Fibroblast of peridontal ligament (primary cell): ENCODE measurements at regions not wholly inside any gene's neighbourhood (a gene's known extent, or its start where the extent isn't known, plus 50 kb on each side); places are given as distances from the start of the nearest gene placed in this dataset.

Source experiments
- DNase-seq: peaks from one replicate; pipeline ENCODE4 v3.0.0-alpha.2; 2010; ENCODE audit errors: extremely low read depth

DNA sequence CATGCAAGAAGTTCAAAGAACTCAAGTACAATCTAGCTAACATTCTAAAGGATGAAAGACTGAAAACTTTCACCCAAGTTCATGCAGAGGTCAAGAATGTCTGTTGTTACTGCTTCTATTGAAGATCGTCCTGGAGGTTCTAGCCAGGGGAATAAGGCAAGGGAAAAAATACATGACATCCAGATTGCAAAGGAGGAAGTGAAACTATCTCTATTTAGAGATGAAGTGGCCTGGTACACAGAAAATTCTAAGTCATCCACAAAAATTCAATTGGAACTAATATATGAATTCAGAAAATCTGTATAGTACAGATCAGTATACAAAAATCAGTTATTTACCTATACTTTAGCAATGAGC is 693.0 kb downstream of the NR2F2 start:
- no peak for DNase-seq

DNA sequence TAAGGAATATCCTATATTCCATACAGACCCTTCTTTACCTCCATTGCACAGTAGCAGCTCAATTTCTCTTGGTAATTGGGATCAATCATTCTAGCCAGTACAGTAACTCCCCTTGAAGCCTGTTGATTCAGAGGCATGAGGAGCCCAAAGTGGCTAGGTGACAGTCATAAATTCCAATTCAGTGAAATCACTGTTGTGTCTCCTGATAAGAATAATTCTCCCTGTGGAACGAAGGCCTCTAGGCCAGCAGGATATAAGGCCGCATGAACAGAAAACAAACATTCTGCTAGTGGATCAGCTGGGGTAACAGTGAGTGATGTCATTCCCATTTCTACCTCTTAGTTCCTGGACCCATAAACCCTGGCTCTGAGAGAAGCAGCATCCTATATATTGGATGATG is 696.3 kb downstream of the NR2F2 start:
- no peak for DNase-seq

DNA sequence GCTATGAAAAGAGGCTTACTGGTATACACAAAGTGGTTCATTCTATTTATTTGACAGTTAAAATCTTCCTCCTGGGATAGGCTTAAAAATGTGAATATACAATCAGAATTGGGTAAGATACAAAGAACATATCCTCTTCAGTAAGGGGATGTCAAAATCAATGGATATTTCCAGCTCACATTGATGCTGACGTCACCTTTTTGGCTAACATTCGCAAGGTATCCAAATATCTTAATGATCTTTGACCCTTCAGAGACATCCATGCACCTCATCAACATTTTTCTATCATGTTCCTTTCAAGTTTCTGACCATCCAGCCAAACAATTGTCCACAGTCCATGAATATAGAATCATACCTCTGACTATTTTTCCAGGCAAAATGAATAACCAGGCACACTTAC is 697.3 kb downstream of the NR2F2 start:
- no peak for DNase-seq

DNA sequence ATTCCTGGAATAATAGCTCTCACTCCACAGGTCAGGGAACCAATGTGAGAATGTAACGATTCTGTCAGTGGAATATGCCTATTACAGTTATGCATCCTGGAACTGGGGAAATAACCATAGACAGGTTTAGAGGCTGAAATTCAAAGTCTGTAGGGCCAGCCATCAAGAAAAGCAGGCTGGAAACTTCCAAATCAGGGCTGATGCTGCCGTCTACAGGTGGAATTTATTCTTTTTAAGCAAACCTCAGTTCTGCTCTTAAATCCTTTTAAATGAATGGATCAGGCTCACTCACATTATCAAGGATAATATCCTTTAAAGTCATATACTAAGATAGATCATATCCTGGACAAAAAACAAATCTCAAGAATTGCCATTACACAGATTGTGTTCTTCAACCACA is 699.8 kb downstream of the NR2F2 start:
- no peak for DNase-seq

DNA sequence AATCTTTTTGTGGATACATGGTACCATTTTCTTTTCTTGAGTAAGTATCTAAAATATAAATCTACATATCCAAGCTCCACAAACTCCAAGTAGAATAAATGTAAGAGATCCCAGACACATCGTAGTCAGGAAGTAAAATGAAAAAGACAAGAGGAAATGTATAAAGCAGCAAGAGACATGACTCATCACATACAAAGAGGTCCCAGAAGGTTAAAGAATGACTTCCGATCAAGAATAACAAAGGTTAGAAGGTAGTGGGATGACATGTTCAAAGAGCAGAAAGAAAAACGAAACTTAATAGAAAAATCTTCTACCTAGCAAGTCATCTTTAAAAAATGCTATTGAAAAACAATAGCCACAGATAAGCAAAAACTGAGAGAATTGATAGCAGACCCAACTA is 705.8 kb downstream of the NR2F2 start:
- no peak for DNase-seq

DNA sequence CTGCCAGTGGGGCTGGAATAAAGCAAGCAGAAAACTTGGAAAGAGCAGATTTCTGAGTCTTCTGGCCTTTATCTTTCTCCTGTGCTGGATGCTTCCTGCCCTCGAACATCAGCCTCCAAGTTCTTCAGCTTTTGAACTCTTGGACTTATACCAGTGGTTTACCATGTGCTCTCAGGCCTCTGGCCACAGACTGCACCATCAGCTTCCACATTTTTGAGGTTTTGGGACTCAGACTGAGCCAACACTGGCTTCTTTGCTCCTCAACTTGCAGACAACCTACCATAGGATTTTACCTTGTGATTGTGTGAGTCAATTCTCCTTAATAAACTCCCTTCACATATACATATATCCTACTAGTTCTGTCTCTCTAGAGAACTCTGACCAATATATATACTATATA is 706.6 kb downstream of the NR2F2 start:
- DNase-seq = no peak

DNA sequence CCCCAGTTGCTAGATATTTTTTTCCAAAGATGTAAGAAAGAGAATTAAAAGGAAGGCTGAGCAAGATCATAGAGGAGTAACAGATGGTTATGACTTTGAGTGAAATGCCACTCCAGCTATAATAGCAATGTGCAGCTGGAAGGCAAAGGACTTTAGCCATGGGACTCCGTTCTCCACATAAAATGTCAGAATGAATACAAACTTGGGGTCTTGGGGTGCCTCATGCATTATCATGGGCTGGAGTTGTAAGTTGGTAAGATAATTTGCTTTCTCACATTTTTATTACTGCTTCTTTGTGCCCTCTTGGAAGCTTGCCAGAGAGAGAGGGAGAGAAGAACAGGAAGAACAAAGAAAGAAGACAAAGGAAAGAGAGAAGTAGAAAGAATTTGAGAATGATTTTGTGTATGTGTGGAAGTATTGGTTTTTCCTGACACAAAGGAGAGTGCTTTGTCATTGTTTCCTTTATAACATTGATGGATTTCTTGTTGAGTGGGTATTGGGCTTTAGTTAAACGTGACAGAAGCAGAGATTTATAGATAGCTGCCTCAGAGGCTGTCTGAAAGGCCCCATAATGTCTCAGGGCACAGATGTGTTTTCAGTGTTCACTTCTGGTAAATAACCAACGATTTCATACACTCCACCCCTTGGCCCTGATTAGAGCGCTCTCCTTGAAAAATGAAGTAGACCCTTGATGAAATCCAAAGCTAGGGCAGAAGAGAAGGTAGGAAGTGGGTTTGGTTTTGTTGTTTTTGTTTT is 715.3 kb downstream of the NR2F2 start:
- no peak for DNase-seq

DNA sequence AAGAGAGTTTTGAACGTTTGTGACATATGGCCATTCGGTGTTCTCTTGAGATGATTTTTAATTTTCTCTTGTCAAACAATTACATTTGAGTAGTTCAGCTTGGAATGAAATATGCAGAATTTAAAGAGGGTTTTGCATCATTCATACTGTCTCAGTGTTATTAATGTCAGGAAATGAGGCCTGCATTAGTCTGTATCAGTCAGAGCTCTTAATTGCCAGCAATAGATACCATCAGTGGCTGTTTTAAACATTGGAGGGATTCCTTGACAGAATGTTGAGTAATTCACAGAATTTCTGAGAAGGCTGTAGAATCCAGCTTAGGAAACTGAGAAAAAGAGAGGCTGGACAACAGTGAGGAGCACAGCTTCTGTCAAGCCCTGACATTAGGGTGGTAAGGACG is 722.0 kb downstream of the NR2F2 start:
- DNase-seq = no peak

DNA sequence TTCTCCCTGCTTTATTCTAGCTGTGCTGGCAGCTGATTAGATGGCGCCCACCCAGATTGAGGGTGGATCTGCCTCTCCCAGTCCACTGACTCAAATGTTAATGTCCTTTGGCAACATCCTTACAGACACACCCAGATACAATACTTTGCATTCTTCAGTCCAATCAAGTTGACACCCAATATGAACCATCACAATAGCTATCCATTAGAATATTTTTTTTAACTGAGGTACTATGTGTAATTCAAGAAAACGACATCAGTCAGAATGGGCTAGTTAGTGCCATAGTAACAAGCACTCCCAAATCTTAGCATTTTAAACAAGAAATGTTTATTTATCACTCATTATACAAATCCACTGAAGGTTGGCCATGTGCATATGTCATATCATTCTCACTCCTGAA is 723.1 kb downstream of the NR2F2 start:
- no peak for DNase-seq

DNA sequence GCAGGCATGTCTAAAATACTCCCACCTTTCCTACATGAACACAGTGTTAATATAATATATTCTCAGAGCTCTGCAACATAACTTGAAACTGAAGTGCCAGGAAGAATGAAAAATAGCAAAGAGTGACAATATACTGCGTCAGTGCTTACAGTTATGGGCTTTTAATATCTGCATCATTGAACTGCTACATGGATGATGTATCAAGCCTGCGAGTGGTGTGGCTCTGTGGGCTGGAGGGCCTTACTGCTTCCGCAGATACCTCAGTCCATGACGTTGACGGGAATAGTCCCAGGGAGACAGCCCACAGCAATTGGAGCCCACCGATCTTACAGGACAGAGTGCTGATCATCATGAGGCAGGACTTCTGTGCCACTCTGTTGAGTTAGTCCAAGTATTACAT is 727.0 kb downstream of the NR2F2 start:
- no peak for DNase-seq

DNA sequence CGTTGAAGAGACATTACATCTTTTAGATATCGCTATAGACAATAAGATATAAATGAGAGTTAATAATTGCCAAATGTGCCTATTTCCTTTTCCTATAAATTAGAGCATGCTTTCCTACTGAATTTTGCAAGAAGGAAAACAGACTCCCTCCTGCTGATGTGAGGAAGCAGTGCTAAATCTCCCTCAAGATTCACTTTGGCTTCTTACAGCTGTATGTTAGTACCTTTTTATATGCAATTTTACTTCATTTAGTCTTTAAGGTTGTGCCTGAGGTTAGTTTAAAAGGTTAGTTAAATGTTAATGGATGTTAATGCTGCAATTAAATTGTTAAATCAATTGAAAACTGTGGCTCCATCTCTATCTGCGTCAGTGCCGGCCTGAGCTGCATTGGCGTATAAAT is 728.8 kb downstream of the NR2F2 start:
- no peak for DNase-seq

DNA sequence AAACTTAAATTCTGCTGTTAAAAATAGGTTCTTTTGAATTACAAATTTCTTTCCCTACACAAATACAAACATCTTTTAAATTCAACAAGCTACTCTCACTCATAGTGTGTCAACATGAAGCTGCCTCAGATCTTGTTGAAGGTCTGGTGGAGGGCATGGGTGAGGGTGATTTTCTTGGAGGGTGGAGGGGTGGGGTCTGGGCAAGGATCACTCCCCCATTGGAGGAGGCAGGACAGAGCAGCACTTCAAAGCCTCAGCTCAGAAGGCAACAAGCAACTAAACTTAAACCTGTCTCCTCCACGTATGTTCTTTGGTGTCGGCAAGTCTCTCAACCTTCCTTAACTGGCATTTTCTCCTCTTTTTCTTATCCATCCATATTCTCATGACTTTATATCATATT is 730.9 kb downstream of the NR2F2 start:
- no peak for DNase-seq

DNA sequence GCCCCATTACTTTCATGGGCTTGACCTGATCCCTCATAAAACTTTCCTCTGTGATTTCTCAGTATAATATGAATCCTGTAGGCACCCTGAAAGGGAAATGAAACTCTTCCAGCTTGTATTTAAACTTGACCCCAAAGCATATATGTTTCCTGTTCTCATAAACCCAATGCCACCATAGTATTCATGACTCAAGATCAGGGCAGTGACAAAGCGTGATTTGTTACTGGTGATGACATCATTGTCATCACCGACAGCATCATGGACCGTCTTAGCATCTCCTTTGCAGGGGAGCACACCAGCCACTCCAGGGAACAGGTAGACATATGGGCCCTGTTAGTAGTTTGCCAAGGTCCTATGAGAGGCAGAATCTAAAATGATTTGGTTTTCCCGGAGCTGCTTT is 741.2 kb downstream of the NR2F2 start:
- DNase-seq = no peak

DNA sequence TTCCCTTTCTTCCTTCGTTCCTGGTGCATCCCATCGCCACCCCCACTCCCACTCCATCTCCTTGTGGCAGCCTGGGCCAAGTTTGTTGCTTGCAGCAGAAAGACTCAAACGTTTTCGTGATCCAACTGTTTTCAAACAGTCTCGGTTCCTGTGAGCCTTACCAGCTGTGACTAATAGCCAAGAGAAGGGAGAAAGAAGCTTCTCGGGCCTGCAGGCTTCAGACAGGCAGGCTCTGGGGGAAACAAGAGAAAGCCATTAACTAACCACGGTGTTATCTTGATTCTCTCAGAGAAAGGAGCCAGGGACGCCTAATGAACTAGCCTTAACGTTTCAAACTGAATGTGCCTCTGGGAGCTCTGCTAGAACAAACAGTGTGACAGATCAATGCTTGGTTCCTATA is 742.0 kb downstream of the NR2F2 start:
- DNase-seq = no peak

DNA sequence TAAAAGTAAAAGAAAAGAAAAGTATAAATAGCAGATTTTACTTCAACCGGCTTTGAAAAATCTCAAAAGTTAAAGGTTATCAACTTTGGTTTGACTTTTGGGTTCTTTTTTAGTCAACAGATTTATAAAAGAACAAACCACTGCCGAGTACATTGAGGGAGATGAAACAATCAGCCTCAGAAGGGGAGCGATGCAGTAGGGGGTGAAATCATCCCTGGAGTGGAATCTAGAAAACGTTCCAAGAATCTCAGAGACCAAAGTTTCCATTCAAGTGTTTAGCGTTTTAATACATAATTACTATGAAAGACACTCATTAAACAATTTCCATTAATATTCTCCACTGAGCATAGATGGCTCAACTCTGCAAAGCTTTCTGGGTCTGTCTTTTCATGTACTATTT is 745.5 kb downstream of the NR2F2 start:
- no peak for DNase-seq

DNA sequence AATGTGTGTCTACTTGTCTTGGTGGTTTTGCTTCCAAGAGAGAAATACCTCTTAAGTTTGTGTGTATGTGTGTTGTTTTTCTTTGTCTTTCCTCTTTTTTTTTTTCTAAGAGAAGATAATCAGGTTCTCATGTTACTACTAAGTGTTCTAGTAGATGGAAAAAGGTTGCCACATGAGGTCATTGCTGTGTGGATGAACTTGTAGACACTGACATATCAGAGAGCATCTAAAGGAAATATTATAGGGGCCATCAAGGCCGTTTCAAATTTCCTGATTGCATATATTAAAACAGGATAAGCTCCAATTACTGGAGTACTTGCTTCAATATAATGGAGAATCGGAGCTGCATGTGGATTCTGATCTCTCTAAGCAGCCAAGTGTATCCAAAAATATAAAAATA is 747.5 kb downstream of the NR2F2 start:
- DNase-seq = no peak

DNA sequence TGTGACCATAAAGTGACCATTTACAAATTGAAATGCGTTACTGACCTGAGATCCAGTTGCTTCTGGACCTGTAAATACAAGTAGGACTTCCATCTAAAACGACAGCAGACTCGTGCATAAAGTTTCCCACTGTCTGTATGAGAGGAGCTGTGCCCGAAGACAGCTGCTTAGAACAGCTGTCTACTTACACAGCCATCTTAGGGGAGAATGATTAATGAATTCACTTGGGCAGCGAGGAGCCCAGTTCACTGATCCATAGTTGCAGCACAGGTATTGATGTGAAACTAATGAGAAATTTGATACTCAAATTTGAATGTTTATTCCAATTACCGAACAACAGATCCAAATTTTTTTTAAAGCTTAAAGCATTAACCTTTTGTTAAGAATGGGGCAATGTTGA is 748.1 kb downstream of the NR2F2 start:
- no peak for DNase-seq

DNA sequence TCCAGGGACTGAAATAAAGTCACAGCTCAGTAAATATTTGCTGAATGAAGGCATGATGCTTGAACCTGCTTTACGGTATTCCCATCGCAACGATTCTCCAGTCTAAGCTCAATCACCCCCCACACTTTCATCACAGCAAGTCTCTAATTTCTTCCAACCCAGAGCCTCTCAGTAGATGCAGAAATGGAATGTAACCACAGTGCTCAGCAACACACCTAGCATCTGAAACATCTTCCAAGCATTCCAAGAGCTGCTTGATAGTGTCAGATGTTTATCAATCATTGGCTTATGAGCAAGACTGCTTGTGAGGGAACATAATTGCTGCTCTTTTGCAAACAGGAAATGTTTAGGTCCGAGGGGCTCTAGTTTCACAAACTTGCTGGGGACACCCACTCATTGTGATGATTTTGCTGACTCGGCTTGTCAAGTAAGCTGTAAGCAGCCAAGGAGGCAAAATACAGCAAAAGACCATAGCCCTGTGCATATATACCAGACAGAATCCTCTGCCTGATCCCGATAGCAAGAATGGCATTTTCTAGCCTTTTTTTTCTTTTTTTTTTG is 751.2 kb downstream of the NR2F2 start:
- no peak for DNase-seq

DNA sequence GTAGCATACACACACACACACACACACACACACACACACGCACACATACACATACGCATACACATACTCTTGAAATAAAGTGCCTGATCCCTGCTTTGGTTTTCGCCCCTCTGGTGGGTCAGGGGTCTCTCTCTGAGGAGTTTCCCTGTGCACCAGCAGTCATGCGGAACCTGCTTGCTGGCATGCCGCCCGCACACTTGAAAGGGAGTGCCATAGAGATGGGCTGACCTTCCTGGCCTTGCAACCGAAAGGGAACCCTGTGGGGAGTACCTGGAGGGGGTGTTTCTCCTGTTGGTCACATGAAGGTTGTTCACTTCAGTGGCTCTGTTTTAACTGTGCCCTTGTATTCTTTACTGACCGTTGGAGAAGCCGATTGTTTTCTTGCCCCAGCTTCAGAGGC is 752.3 kb downstream of the NR2F2 start:
- DNase-seq = no peak

DNA sequence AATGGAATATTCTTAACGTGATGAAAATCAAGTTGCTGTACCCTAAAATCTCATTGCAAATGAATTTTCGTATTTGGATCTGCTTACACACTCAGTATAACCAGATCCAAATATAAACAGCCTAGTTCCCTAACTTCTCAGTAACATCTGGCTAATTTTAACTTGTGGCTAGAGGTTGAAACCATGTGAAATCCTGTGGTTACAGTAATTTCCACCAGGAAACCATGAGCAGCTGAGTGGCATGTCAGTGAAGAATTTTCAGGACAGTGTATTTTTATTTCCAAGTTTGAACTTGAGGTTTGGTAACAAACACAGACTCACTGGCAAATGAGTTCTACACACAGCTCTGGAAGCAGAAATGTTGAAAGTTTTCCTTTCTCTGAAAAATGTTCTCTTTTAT is 754.1 kb downstream of the NR2F2 start:
- no peak for DNase-seq

DNA sequence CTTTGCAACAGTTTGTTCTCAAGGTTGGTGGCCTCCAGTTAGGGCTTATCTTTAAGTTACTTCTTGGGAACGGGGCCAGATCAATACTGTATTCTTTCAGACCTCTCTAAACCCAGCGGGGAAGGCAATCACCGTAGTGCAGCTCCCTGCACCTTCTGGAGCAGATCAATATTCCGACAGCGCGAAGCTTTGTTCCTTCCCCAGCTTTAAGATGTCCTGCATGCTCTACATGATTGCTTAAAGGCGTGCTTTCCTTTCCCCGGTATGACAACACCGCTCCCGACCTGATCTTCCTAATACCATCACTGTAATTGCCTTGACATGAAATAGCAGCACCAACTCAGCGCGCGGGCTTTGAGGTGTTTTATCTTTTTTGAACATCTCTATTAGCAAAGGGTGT is 755.2 kb downstream of the NR2F2 start:
- no peak for DNase-seq

DNA sequence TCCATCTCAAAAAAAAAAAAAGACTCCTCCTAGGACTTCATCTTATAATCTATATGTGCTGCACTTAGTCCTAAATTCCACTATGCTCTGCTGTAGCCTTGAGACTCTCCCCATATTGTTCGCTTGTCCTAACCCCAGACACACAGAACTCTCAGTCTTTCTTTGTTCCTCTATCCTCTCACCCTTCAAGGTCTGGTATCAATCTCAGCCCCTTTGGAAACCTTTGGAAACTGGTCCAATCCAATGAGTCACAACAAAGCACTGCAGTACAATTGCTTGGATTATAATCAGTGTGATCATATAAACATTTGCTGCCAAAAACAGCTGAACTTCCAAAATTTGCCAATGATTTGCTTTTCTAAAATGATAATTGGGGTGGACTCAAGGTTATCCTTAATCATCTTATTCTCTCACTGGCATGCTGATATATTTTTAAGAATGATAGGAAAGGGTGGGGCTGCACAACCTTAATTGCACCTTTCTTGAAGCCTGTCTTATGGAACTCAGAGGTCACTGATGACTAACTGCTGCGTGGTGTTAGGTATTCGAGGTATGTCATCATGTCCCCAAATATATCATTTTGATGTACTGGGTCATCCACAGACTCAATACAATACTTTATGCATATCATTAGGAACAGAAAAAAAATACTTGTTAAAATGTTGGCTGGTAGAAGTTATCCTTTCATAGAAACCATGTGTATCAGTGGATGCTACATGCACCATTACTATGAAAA is 756.7 kb downstream of the NR2F2 start:
- DNase-seq = no peak

DNA sequence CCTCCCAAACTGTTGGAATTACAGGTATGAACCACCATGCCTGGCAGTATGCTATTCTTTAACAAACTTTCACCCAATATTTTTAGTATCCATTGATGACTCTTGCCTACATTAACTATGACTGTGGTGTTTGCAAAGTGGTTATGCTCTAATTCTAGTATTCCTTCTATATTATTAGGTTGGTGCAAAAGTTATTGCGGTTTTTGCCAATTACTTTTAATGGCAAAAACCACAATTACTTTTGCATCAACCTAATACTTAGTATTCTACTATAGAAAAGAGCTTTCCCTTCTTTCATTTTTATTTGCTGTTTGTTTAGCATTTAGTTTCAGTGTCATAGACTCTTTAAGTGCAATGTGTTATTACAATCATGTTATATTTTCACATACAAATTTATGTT is 760.6 kb downstream of the NR2F2 start:
- no peak for DNase-seq

DNA sequence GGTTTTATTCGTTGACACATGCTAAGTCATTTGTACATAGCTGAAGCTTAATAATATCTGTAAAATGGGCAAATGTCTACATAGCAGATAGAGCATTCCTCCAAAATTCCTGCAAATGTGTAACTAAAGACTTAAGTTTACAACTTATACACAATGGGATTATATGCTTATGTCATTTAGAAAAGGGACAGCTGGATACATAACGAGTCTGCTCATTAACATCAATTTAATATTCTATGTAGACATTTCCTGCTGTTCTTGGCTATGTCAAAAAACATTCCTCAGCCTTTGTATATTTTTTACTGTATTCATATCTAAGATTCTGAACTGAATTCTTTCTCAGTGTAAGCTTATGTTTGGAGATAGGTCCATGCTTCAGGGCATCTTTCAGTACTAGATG is 762.2 kb downstream of the NR2F2 start:
- no peak for DNase-seq
